Stimulated activated naive CD8-positive, alpha-beta T cell treated with anti-CD3 and anti-CD28 coated beads, Interleukin-15, Interleukin-2, amounts not matched to agents 100 U/mL and 50 U/mL, for 24 hours (primary cell): ENCODE measurements at regions not wholly inside any gene's neighbourhood (a gene's known extent, or its start where the extent isn't known, plus 50 kb on each side); places are given as distances from the start of the nearest gene placed in this dataset.
"Not testable (repeated sequence)": the region's sequence is repeated elsewhere in the genome, so short reads cannot be mapped to it uniquely, and the experiment has no call there.

Experiments used
- ATAC-seq: fragments of 150-1000 bp; cut with Tn5 transposase; one replicate; pipeline ENCODE4 v1.10.0; 2021
- DNase-seq: peaks from one replicate; pipeline ENCODE4 v3.0.0; 2021

- ATAC-seq (no peak), DNase-seq (no peak)
Measured at GRCh38 chr1:224535641-224536040, 80.5 kb upstream of the CNIH3 start.

GRCh38 chr1:224539971-224540370 lies 76.1 kb upstream of the CNIH3 start:
- no peak for ATAC-seq
- DNase-seq, result no peak

GRCh38 chr1:224540535-224540934 lies 75.6 kb upstream of the CNIH3 start:
- no peak for ATAC-seq
- no peak for DNase-seq

GRCh38 chr1:224541072-224541790 lies 74.9 kb upstream of the CNIH3 start:
- DNase-seq (no peak), ATAC-seq (no peak)

GRCh38 chr1:224541901-224542630 lies 74.1 kb upstream of the CNIH3 start:
- ATAC-seq (no peak), DNase-seq (no peak)

GRCh38 chr1:224542783-224543440 lies 73.2 kb upstream of the CNIH3 start:
- peak; percentile 19 for DNase-seq

GRCh38 chr1:224543453-224543852 lies 72.7 kb upstream of the CNIH3 start:
- ATAC-seq, result no peak
- no peak for DNase-seq

More at GRCh38 chr1:224542783-224543440, 73.2 kb upstream of the CNIH3 start:
- peak; percentile 100 for ATAC-seq

- no peak for DNase-seq
- ATAC-seq, result no peak
Measured at GRCh38 chr1:224544346-224545110, 71.6 kb upstream of the CNIH3 start.

- no peak for DNase-seq
- no peak for ATAC-seq
Measured at GRCh38 chr1:224545571-224545970, 70.5 kb upstream of the CNIH3 start.

GRCh38 chr1:224548676-224549075 lies 67.4 kb upstream of the CNIH3 start:
- peak; percentile 21 for ATAC-seq
- DNase-seq, result no peak

GRCh38 chr1:224551189-224551588 lies 64.9 kb upstream of the CNIH3 start:
- ATAC-seq, DNase-seq: not testable (repeated sequence)

- DNase-seq (no peak), ATAC-seq (no peak)
Measured at GRCh38 chr1:224554056-224554455, 62.1 kb upstream of the CNIH3 start.

GRCh38 chr1:224554620-224555259 lies 61.4 kb upstream of the CNIH3 start:
- ATAC-seq, result no peak
- no peak for DNase-seq

- DNase-seq, result no peak
- no peak for ATAC-seq
Measured at GRCh38 chr1:224558904-224559303, 57.2 kb upstream of the CNIH3 start.

GRCh38 chr1:224559981-224560728 lies 56.0 kb upstream of the CNIH3 start:
- ATAC-seq (no peak), DNase-seq (no peak)

GRCh38 chr1:224562881-224563280 lies 53.2 kb upstream of the CNIH3 start:
- not testable (repeated sequence) for ATAC-seq, DNase-seq

GRCh38 chr1:224563666-224564065 lies 52.5 kb upstream of the CNIH3 start:
- ATAC-seq (no peak), DNase-seq (no peak)

- DNase-seq (no peak), ATAC-seq (no peak)
Measured at GRCh38 chr1:224564454-224565084, 51.5 kb upstream of the CNIH3 start.

GRCh38 chr1:224565186-224565585 lies 50.9 kb upstream of the CNIH3 start:
- ATAC-seq, result no peak
- no peak for DNase-seq

GRCh38 chr1:224565611-224566406 lies 50.3 kb upstream of the CNIH3 start:
- no peak for ATAC-seq
- no peak for DNase-seq
